Common myeloid progenitor, CD34-positive (primary cell): ENCODE measurements at regions not wholly inside any gene's neighbourhood (a gene's known extent, or its start where the extent isn't known, plus 50 kb on each side); places are given as distances from the start of the nearest gene placed in this dataset.

Experiments used
- CTCF ChIA-PET: fragments of 350-600 bp; sonication (Branson Sonifier 250); formaldehyde crosslinking; loops from one replicate; lab custom pipeline; 2021; ENCODE audit warnings: antibody characterized with exemption; lab: Charles Lee
- POLR2A ChIA-PET: fragments of 350-600 bp; sonication (Branson Sonifier 250); formaldehyde crosslinking; loops from one replicate; lab custom pipeline; 2021; ENCODE audit warnings: antibody characterized with exemption; lab: Charles Lee
- DNase-seq, 3 donors: peaks; one replicate each; pipeline versions ENCODE4 v3.0.0 to v3.0.0-alpha.2; 2013
- H3K27ac ChIP-seq, 2 experiments: 1 replicate in 1 of 2; 2 replicates in 1 of 2; pipeline ENCODE4 v1.7.0; 2013; ENCODE audit warnings: inconsistent platforms in 2 of 2, low read length in 2 of 2, mild to moderate bottlenecking in 2 of 2, low read depth in 1 of 2, moderate library complexity in 1 of 2; ENCODE audit not compliant: severe bottlenecking in 2 of 2, insufficient read depth in 1 of 2, poor library complexity in 1 of 2
- H3K27me3 ChIP-seq, 5 experiments: replicated peaks in 2 of 5; 1 replicate in 3 of 5; 2 replicates in 2 of 5; pipeline versions ENCODE4 v1.6.1 to v1.7.0; 2013; ENCODE audit warnings: low read length in 4 of 5, mild to moderate bottlenecking in 2 of 5, moderate library complexity in 2 of 5, inconsistent platforms in 1 of 5; ENCODE audit not compliant: insufficient read depth in 5 of 5, control insufficient read depth in 4 of 5
- H3K36me3 ChIP-seq, 4 experiments: 1 replicate in 2 of 4; 2 replicates in 2 of 4; pipeline versions ENCODE4 v1.6.1 to v1.7.0; 2013; ENCODE audit warnings: low read length in 3 of 4, control low read depth in 1 of 4, mild to moderate bottlenecking in 1 of 4; ENCODE audit not compliant: control insufficient read depth in 4 of 4, insufficient read depth in 4 of 4
- H3K4me1 ChIP-seq, 4 experiments: 1 replicate in 3 of 4; 2 replicates in 1 of 4; pipeline versions ENCODE4 v1.6.1 to v1.7.1; 2013; ENCODE audit warnings: low read length in 3 of 4, mild to moderate bottlenecking in 3 of 4, control low read depth in 1 of 4, inconsistent platforms in 1 of 4, moderate library complexity in 1 of 4; ENCODE audit not compliant: control insufficient read depth in 4 of 4, insufficient read depth in 4 of 4; ENCODE audit errors: control extremely low read depth in 1 of 4
- H3K4me3 ChIP-seq, 7 experiments: 1 replicate in 4 of 7; 2 replicates in 3 of 7; pipeline versions ENCODE4 v1.5.1 to v1.7.0; 2013; ENCODE audit warnings: mild to moderate bottlenecking in 7 of 7, low read length in 6 of 7, moderate library complexity in 6 of 7, inconsistent platforms in 2 of 7, low read depth in 2 of 7, control low read depth in 1 of 7; ENCODE audit not compliant: insufficient read depth in 4 of 7, control insufficient read depth in 1 of 7; ENCODE audit errors: extremely low read depth in 1 of 7
- H3K9me3 ChIP-seq, 5 experiments: 1 replicate in 4 of 5; 2 replicates in 1 of 5; pipeline versions ENCODE4 v1.6.1 to v1.7.1; 2013; ENCODE audit warnings: low read length in 4 of 5, mild to moderate bottlenecking in 2 of 5, inconsistent platforms in 1 of 5, low read depth in 1 of 5, moderate library complexity in 1 of 5; ENCODE audit not compliant: control insufficient read depth in 4 of 5, insufficient read depth in 2 of 5; ENCODE audit errors: control extremely low read depth in 1 of 5
- WGBS: methylation state at CpG from one replicate; pipeline ENCODE4 v1.1.5; 2013; ENCODE audit not compliant: insufficient coverage; 5-methylcytosine and 5-hydroxymethylcytosine counted together

GRCh38 chr3:6524479-6524878, 336.4 kb upstream of the GRM7 start:
- Histone ChIP-seq H3K9me3 (no peaks in the 10 kb centered on the region), H3K27me3 (no peaks in the 10 kb centered on the region), H3K27ac (no peak overlapping the region), H3K36me3 (no peaks in the 10 kb centered on the region), H3K4me3 (no peak overlapping the region), H3K4me1 (no peaks in the 10 kb centered on the region)
- WGBS = no CpG with 5 or more reads among the region's 1 CpG
- ChIA-PET POLR2A (no interaction called here), CTCF (interaction anchor here (0.8 to 1.3 kb wide), 2 partner anchors 11 to 19 kb away, joined by 3 to 4 read pairs; no protein-coding TSS in a partner anchor)
- DNase-seq = no peak

GRCh38 chr3:6526321-6526720, 334.6 kb upstream of the GRM7 start:
- H3K4me1 ChIP-seq = no peaks in the 10 kb centered on the region
- 90% methylated on average over 4 of the region's 8 CpGs for WGBS
- POLR2A ChIA-PET = no interaction called here

GRCh38 chr3:6526861-6527260, 334.1 kb upstream of the GRM7 start:
- POLR2A ChIA-PET = no interaction called here
- DNase-seq = peak in 2 of 3 donors; percentile 15 to 49
- CTCF ChIA-PET = no interaction called here
- H3K9me3 ChIP-seq = no peaks in the 10 kb centered on the region
- 7% methylated on average over 2 of the region's 2 CpGs for WGBS
- no peaks in the 10 kb centered on the region for H3K36me3 ChIP-seq
- H3K4me3 ChIP-seq = no peak overlapping the region
- H3K27ac ChIP-seq = no peak overlapping the region
- no peaks in the 10 kb centered on the region for H3K4me1 ChIP-seq
- H3K27me3 ChIP-seq = no peaks in the 10 kb centered on the region

More at GRCh38 chr3:6526321-6526720, 334.6 kb upstream of the GRM7 start:
- Histone ChIP-seq H3K27ac (no peak overlapping the region), H3K36me3 (no peaks in the 10 kb centered on the region), H3K4me3 (no peak overlapping the region), H3K27me3 (no peaks in the 10 kb centered on the region), H3K9me3 (no peaks in the 10 kb centered on the region)
- no peak for DNase-seq
- CTCF ChIA-PET = no interaction called here

GRCh38 chr3:6528951-6529350, 332.0 kb upstream of the GRM7 start:
- POLR2A ChIA-PET = no interaction called here
- Histone ChIP-seq H3K27ac (no peak overlapping the region), H3K4me1 (no peaks in the 10 kb centered on the region), H3K36me3 (no peaks in the 10 kb centered on the region), H3K4me3 (no peak overlapping the region), H3K27me3 (no peaks in the 10 kb centered on the region), H3K9me3 (no peaks in the 10 kb centered on the region)
- CTCF ChIA-PET = no interaction called here
- DNase-seq = no peak

- WGBS = 100% methylated on average over 5 of the region's 6 CpGs
- no peaks in the 10 kb centered on the region for H3K36me3 ChIP-seq
- H3K9me3 ChIP-seq = no peaks in the 10 kb centered on the region
- H3K4me3 ChIP-seq = no peak overlapping the region
- CTCF ChIA-PET = no interaction called here
- no peaks in the 10 kb centered on the region for H3K27me3 ChIP-seq
- H3K27ac ChIP-seq = no peak overlapping the region
- H3K4me1 ChIP-seq = no peaks in the 10 kb centered on the region
- POLR2A ChIA-PET = no interaction called here
- DNase-seq = no peak
Observed at GRCh38 chr3:6531153-6531552, 329.8 kb upstream of the GRM7 start.

- H3K36me3 ChIP-seq = no peaks in the 10 kb centered on the region
Observed at GRCh38 chr3:6532101-6532500, 328.8 kb upstream of the GRM7 start.

GRCh38 chr3:6540981-6541380, 319.9 kb upstream of the GRM7 start:
- Histone ChIP-seq H3K4me1 (no peaks in the 10 kb centered on the region), H3K27ac (no peak overlapping the region), H3K4me3 (no peak overlapping the region), H3K9me3 (peaks cover 0 to 6% (median 3%) of the 10 kb centered on the region in 5 experiments), H3K36me3 (no peaks in the 10 kb centered on the region), H3K27me3 (no peaks in the 10 kb centered on the region)
- DNase-seq = no peak
- CTCF ChIA-PET = no interaction called here
- WGBS = 98% methylated on average over 5 of the region's 6 CpGs
- POLR2A ChIA-PET = no interaction called here

More at GRCh38 chr3:6532101-6532500, 328.8 kb upstream of the GRM7 start:
- Histone ChIP-seq H3K4me1 (no peaks in the 10 kb centered on the region), H3K9me3 (no peaks in the 10 kb centered on the region), H3K27me3 (no peaks in the 10 kb centered on the region), H3K27ac (no peak overlapping the region), H3K4me3 (no peak overlapping the region)
- WGBS = no CpG with 5 or more reads among the region's 3 CpGs
- POLR2A ChIA-PET = no interaction called here
- CTCF ChIA-PET = interaction anchor here (0.7 to 1.1 kb wide), 3 partner anchors 10 to 125 kb away, joined by 3 read pairs; no protein-coding TSS in a partner anchor
- DNase-seq = no peak
